ENCODE measurements at regions not wholly inside any gene's neighbourhood (a gene's known extent, or its start where the extent isn't known, plus 50 kb on each side); places are given as distances from the start of the nearest gene placed in this dataset.

DNA sequence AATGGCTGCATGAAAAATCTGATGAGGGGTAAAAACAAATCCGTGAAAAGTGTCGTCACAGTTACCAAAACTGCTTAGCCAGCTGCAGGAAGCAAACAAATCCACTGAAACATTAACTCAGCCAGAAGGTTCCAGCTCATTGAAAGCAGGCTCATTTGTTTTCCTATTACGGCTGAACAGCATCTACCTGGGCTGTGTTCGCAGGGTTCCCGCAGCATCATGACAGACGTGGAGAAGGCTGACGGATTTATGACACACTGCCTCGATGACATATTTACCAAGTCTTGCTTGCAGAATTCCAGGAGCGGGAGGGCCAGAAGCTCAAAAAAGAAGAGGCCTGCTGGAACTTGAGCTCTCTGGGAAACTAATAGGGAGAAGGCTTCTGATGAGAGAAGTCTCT, 781.1 kb downstream of the RAB28 start:
- Histone ChIP-seq H3K4me1 (ENCODE audit: control insufficient read depth in 2 of 2, insufficient read depth in 2 of 2, low read length in 2 of 2) (no peaks in the 10 kb centered on the region), H3K4me3 (ENCODE audit: low read length in 2 of 2) (no peak overlapping the region), H3K9me3 (ENCODE audit: control insufficient read depth in 2 of 2, low read length in 2 of 2) (no peaks in the 10 kb centered on the region), H3K27ac (ENCODE audit: low read depth in 2 of 2, low read length in 2 of 2) (no peak overlapping the region), H3K36me3 (ENCODE audit: control insufficient read depth in 2 of 2, insufficient read depth in 2 of 2, low read length in 2 of 2) (no peaks in the 10 kb centered on the region), H3K9ac (ENCODE audit: low read depth in 1 of 2, low read length in 2 of 2) (no peak overlapping the region), H3K27me3 (ENCODE audit: control insufficient read depth in 2 of 2, insufficient read depth in 2 of 2, low read length in 2 of 2) (no peaks in the 10 kb centered on the region)

DNA sequence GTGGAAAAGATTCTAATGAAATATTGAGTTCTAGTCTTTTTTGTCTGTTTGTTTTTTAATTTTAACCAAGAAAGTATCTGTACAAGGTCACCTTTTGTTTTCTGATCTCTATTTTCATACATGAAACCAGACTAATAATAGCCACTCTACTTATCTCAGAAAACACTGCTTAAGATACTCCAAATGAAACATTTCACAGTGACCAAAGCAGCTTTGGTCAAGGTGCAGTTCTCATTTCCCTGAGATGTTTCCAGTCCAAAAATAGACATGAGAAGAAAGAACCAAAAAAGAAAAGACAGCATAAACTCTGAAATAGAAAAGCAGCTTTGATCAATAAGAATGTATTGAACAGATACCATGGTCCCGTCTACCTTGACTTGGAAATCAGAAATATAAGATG, 782.8 kb downstream of the RAB28 start:
- Histone ChIP-seq H3K4me1 (ENCODE audit: control insufficient read depth in 2 of 2, insufficient read depth in 2 of 2, low read length in 2 of 2) (no peaks in the 10 kb centered on the region), H3K36me3 (ENCODE audit: control insufficient read depth in 2 of 2, insufficient read depth in 2 of 2, low read length in 2 of 2) (no peaks in the 10 kb centered on the region), H3K9me3 (ENCODE audit: control insufficient read depth in 2 of 2, low read length in 2 of 2) (no peaks in the 10 kb centered on the region), H3K9ac (ENCODE audit: low read depth in 1 of 2, low read length in 2 of 2) (no peak overlapping the region), H3K27me3 (ENCODE audit: control insufficient read depth in 2 of 2, insufficient read depth in 2 of 2, low read length in 2 of 2) (no peaks in the 10 kb centered on the region), H3K4me3 (ENCODE audit: low read length in 2 of 2) (no peak overlapping the region), H3K27ac (ENCODE audit: low read depth in 2 of 2, low read length in 2 of 2) (no peak overlapping the region)

DNA sequence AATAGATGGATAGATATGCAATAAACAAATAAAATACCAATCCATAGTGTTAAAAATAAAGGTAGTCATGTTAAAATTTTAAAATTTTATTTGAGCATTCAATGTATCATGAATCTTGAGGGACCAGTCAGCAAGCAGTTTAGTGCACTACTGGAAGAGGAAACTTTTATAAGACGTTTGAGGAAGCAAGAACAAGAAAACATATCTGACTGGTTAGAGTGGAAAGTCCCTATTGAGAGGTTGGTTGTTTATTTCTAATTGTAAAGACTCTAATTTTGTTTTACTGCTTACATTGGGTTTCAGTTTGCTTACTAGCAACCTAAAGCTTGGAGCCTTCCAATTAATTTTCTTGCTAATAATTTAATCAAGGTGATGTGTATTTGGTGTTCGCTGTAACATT, 786.2 kb downstream of the RAB28 start:
- no peaks in the 10 kb centered on the region for H3K4me1 ChIP-seq (ENCODE audit: control insufficient read depth in 2 of 2, insufficient read depth in 2 of 2, low read length in 2 of 2)
- no peak overlapping the region for H3K27ac ChIP-seq (ENCODE audit: low read depth in 2 of 2, low read length in 2 of 2)
- H3K9ac ChIP-seq (ENCODE audit: low read depth in 1 of 2, low read length in 2 of 2) = no peak overlapping the region
- no peak overlapping the region for H3K4me3 ChIP-seq (ENCODE audit: low read length in 2 of 2)
- no peaks in the 10 kb centered on the region for H3K27me3 ChIP-seq (ENCODE audit: control insufficient read depth in 2 of 2, insufficient read depth in 2 of 2, low read length in 2 of 2)
- H3K36me3 ChIP-seq (ENCODE audit: control insufficient read depth in 2 of 2, insufficient read depth in 2 of 2, low read length in 2 of 2) = no peaks in the 10 kb centered on the region
- H3K9me3 ChIP-seq (ENCODE audit: control insufficient read depth in 2 of 2, low read length in 2 of 2) = no peaks in the 10 kb centered on the region

DNA sequence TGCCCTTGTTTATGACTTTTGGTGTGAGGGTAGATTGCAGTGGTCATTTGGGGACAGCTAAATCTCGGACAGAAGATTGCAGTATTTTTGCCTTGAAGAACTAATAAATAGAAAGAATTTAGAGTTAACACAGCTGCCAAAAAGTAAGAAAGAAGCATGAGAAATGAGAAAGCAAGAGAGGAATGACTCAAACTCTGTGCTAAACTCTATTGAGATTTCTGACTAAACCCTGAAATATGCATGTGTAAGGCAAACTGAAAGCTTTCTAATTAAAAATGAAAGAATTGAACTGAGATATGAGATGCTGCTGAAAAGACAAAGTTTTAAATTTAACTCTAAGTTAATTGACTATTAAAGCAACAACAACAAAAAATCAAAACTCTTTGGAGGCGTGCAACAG, 791.3 kb downstream of the RAB28 start:
- Histone ChIP-seq H3K9me3 (ENCODE audit: control insufficient read depth in 2 of 2, low read length in 2 of 2) (no peaks in the 10 kb centered on the region), H3K27me3 (ENCODE audit: control insufficient read depth in 2 of 2, insufficient read depth in 2 of 2, low read length in 2 of 2) (no peaks in the 10 kb centered on the region), H3K4me3 (ENCODE audit: low read length in 2 of 2) (no peak overlapping the region), H3K4me1 (ENCODE audit: control insufficient read depth in 2 of 2, insufficient read depth in 2 of 2, low read length in 2 of 2) (no peaks in the 10 kb centered on the region), H3K36me3 (ENCODE audit: control insufficient read depth in 2 of 2, insufficient read depth in 2 of 2, low read length in 2 of 2) (no peaks in the 10 kb centered on the region), H3K27ac (ENCODE audit: low read depth in 2 of 2, low read length in 2 of 2) (no peak overlapping the region), H3K9ac (ENCODE audit: low read depth in 1 of 2, low read length in 2 of 2) (no peak overlapping the region)

DNA sequence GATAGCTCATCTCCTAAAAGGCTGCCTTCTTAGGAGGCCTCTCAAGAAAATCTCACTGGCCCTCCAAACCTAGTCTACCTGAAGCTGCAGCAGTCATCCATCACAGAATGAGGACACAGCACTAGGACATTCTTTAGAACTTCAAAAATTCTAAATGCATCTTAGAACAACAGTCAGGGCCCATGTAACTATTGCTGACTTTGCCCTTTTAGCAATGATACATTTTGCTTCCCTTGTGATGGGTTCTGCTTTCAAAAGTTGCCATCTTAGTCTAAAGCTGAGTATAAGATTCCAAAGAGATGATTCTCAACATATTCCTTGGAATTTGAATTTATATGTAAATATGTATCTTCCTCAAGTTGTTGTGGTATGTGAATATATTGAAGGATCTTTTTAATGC, 793.0 kb downstream of the RAB28 start:
- Histone ChIP-seq H3K27ac (ENCODE audit: low read depth in 2 of 2, low read length in 2 of 2) (no peak overlapping the region), H3K9ac (ENCODE audit: low read depth in 1 of 2, low read length in 2 of 2) (no peak overlapping the region), H3K27me3 (ENCODE audit: control insufficient read depth in 2 of 2, insufficient read depth in 2 of 2, low read length in 2 of 2) (no peaks in the 10 kb centered on the region), H3K4me3 (ENCODE audit: low read length in 2 of 2) (no peak overlapping the region), H3K36me3 (ENCODE audit: control insufficient read depth in 2 of 2, insufficient read depth in 2 of 2, low read length in 2 of 2) (no peaks in the 10 kb centered on the region), H3K4me1 (ENCODE audit: control insufficient read depth in 2 of 2, insufficient read depth in 2 of 2, low read length in 2 of 2) (no peaks in the 10 kb centered on the region), H3K9me3 (ENCODE audit: control insufficient read depth in 2 of 2, low read length in 2 of 2) (no peaks in the 10 kb centered on the region)

DNA sequence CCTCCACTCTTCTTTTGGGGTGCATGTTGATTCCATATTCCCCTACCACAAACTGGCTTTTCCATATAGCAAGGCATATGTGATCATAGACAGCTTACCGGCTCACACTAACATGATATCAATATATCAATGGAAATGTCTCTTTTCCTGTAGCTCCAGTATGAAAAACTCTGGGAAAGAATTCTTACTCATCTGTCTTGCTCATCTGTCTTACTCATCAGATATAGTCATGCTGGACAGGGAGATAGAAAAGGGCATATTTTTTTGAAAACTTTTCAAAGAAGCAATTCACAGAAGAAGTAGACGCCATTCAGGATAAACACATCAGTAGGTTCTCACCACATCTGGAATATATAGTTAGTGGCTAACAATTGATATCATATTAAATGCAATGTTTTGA, 794.7 kb downstream of the RAB28 start:
- H3K9ac ChIP-seq (ENCODE audit: low read depth in 1 of 2, low read length in 2 of 2) = no peak overlapping the region
- no peak overlapping the region for H3K27ac ChIP-seq (ENCODE audit: low read depth in 2 of 2, low read length in 2 of 2)
- H3K4me1 ChIP-seq (ENCODE audit: control insufficient read depth in 2 of 2, insufficient read depth in 2 of 2, low read length in 2 of 2) = no peaks in the 10 kb centered on the region
- H3K36me3 ChIP-seq (ENCODE audit: control insufficient read depth in 2 of 2, insufficient read depth in 2 of 2, low read length in 2 of 2) = no peaks in the 10 kb centered on the region
- H3K27me3 ChIP-seq (ENCODE audit: control insufficient read depth in 2 of 2, insufficient read depth in 2 of 2, low read length in 2 of 2) = no peaks in the 10 kb centered on the region
- H3K9me3 ChIP-seq (ENCODE audit: control insufficient read depth in 2 of 2, low read length in 2 of 2) = no peaks in the 10 kb centered on the region
- H3K4me3 ChIP-seq (ENCODE audit: low read length in 2 of 2) = no peak overlapping the region

DNA sequence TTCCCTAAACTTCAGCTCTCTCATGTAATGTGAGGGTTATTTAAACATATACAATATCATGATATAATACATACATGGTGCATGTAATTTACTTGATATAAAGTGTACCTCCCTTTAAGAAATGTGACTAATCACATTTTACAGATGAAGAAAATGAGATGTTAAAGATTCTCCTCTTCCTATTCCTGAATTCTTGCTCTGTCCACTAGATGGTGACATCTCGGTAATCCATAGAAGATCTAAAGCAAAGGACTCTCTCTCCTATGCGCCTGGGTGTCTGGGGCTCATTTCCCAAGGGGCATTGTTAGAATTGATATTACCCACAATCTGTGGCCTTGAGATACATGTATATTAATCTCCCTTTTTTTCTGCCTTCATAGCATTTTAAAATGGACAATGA, 804.9 kb downstream of the RAB28 start:
- Histone ChIP-seq H3K36me3 (ENCODE audit: control insufficient read depth in 2 of 2, insufficient read depth in 2 of 2, low read length in 2 of 2) (no peaks in the 10 kb centered on the region), H3K27ac (ENCODE audit: low read depth in 2 of 2, low read length in 2 of 2) (no peak overlapping the region), H3K9ac (ENCODE audit: low read depth in 1 of 2, low read length in 2 of 2) (no peak overlapping the region), H3K27me3 (ENCODE audit: control insufficient read depth in 2 of 2, insufficient read depth in 2 of 2, low read length in 2 of 2) (no peaks in the 10 kb centered on the region), H3K4me1 (ENCODE audit: control insufficient read depth in 2 of 2, insufficient read depth in 2 of 2, low read length in 2 of 2) (no peaks in the 10 kb centered on the region), H3K9me3 (ENCODE audit: control insufficient read depth in 2 of 2, low read length in 2 of 2) (peaks cover 0 to 2% of the 10 kb centered on the region in 2 donors), H3K4me3 (ENCODE audit: low read length in 2 of 2) (no peak overlapping the region)

DNA sequence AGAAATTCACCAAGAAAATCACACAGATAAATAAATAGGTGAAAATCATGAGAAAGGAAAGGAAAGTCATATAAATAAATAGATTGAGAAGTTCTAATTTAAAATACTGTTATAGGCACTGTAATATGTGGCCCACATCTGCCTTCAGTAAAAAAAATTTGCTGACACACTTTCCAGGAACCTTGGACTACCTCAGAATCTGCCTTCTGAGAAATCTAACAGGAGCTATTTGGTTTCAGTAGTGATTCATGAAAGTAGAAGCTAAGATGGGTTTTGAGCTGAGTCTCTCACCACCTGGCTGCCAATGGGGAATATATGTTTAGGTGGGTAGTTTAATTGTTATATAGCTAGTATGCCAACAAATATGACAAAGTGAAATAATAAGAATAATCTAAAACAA, 810.0 kb downstream of the RAB28 start:
- Histone ChIP-seq H3K27me3 (ENCODE audit: control insufficient read depth in 2 of 2, insufficient read depth in 2 of 2, low read length in 2 of 2) (no peaks in the 10 kb centered on the region), H3K27ac (ENCODE audit: low read depth in 2 of 2, low read length in 2 of 2) (no peak overlapping the region), H3K9ac (ENCODE audit: low read depth in 1 of 2, low read length in 2 of 2) (no peak overlapping the region), H3K4me3 (ENCODE audit: low read length in 2 of 2) (no peak overlapping the region), H3K9me3 (ENCODE audit: control insufficient read depth in 2 of 2, low read length in 2 of 2) (peaks cover 0 to 2% of the 10 kb centered on the region in 2 donors), H3K36me3 (ENCODE audit: control insufficient read depth in 2 of 2, insufficient read depth in 2 of 2, low read length in 2 of 2) (no peaks in the 10 kb centered on the region), H3K4me1 (ENCODE audit: control insufficient read depth in 2 of 2, insufficient read depth in 2 of 2, low read length in 2 of 2) (no peaks in the 10 kb centered on the region)

DNA sequence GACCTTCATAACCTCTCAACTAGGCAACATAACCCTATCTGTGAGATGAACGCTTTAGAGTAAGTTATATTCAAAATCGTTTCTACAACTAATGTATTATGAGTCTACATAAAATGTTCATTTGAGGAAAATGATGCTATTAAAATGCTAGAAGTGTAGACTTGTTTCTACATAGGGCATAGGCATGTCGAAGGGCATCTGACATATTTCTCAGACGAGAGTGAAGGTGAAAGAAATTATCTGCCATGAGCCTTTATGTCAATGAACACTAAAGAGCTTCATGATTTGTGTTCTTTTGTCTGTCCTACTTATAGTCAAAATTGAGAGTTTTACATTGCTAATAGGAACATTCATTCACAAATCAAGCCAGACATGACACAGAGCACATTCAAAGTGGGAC, 811.8 kb downstream of the RAB28 start:
- H3K9me3 ChIP-seq (ENCODE audit: control insufficient read depth in 2 of 2, low read length in 2 of 2) = peaks cover 0 to 2% of the 10 kb centered on the region in 2 donors
- H3K9ac ChIP-seq (ENCODE audit: low read depth in 1 of 2, low read length in 2 of 2) = no peak overlapping the region
- H3K27me3 ChIP-seq (ENCODE audit: control insufficient read depth in 2 of 2, insufficient read depth in 2 of 2, low read length in 2 of 2) = no peaks in the 10 kb centered on the region
- no peaks in the 10 kb centered on the region for H3K36me3 ChIP-seq (ENCODE audit: control insufficient read depth in 2 of 2, insufficient read depth in 2 of 2, low read length in 2 of 2)
- no peak overlapping the region for H3K4me3 ChIP-seq (ENCODE audit: low read length in 2 of 2)
- H3K27ac ChIP-seq (ENCODE audit: low read depth in 2 of 2, low read length in 2 of 2) = no peak overlapping the region
- no peaks in the 10 kb centered on the region for H3K4me1 ChIP-seq (ENCODE audit: control insufficient read depth in 2 of 2, insufficient read depth in 2 of 2, low read length in 2 of 2)

DNA sequence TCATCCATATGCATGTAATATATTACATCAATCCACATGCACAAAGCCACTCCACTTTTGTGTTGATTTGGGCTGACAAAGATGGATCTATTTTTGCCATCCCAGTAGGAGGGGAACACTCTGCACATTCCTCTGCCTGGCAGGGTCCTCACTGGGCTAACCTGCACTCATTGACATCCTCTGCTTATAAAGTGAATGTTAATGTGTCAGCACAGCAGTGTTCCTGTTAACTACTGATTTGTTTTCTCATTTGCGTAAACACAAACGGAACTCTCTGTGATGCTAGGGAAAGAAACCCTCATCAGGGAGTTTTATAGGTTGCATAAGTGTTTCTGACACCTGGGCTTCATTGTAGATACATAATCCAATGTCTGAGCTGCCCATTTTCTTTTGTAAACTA, 826.0 kb downstream of the RAB28 start:
- Histone ChIP-seq H3K4me1 (ENCODE audit: control insufficient read depth in 2 of 2, insufficient read depth in 2 of 2, low read length in 2 of 2) (no peaks in the 10 kb centered on the region), H3K4me3 (ENCODE audit: low read length in 2 of 2) (no peak overlapping the region), H3K9me3 (ENCODE audit: control insufficient read depth in 2 of 2, low read length in 2 of 2) (no peaks in the 10 kb centered on the region), H3K27me3 (ENCODE audit: control insufficient read depth in 2 of 2, insufficient read depth in 2 of 2, low read length in 2 of 2) (no peaks in the 10 kb centered on the region), H3K36me3 (ENCODE audit: control insufficient read depth in 2 of 2, insufficient read depth in 2 of 2, low read length in 2 of 2) (no peaks in the 10 kb centered on the region), H3K9ac (ENCODE audit: low read depth in 1 of 2, low read length in 2 of 2) (no peak overlapping the region), H3K27ac (ENCODE audit: low read depth in 2 of 2, low read length in 2 of 2) (no peak overlapping the region)

DNA sequence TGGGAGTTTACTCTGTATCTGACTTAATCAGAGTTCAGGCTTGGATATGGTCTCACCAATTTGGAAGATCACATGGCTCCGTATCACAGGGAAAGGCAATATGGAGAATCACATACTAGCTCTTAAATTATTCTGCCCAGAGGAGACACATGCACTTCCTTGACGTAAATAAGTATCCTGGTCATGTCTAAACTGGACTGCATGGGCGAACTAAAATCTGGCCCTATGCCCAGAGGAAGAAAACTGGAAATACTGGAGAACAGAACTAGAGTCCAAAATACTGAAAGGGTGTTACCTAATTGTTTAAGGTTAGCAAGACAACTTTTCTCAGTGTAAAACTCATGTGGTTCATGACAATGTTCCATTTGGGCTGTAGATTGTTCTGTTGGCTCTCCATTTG, 832.3 kb downstream of the RAB28 start:
- Histone ChIP-seq H3K4me1 (ENCODE audit: control insufficient read depth in 2 of 2, insufficient read depth in 2 of 2, low read length in 2 of 2) (no peaks in the 10 kb centered on the region), H3K9ac (ENCODE audit: low read depth in 1 of 2, low read length in 2 of 2) (no peak overlapping the region)

More for the DNA sequence above, 832.3 kb downstream of the RAB28 start:
- Histone ChIP-seq H3K9me3 (ENCODE audit: control insufficient read depth in 2 of 2, low read length in 2 of 2) (no peaks in the 10 kb centered on the region), H3K36me3 (ENCODE audit: control insufficient read depth in 2 of 2, insufficient read depth in 2 of 2, low read length in 2 of 2) (no peaks in the 10 kb centered on the region), H3K27me3 (ENCODE audit: control insufficient read depth in 2 of 2, insufficient read depth in 2 of 2, low read length in 2 of 2) (no peaks in the 10 kb centered on the region), H3K27ac (ENCODE audit: low read depth in 2 of 2, low read length in 2 of 2) (no peak overlapping the region), H3K4me3 (ENCODE audit: low read length in 2 of 2) (no peak overlapping the region)
